K562 (cell line): ENCODE measurements at regions not wholly inside any gene's neighbourhood (a gene's known extent, or its start where the extent isn't known, plus 50 kb on each side); places are given as distances from the start of the nearest gene placed in this dataset.

Source experiments
- ATAC-seq: fragments of 200-7000 bp; cut with Tn5 transposase; 3 replicates; pipeline ENCODE4 v1.9.1; 2020; ENCODE audit warnings: moderate library complexity
- BruUV-seq: library from RNA; stranded (reverse); fragments of 400-500 nt; replicated peaks from 2 replicates; lab custom pipeline; 2021; lab: Mats Ljungman, UMichigan
- CTCF ChIA-PET: fragments of 300-600 bp; formaldehyde crosslinking; extraction: SDS; loops from one replicate; lab custom pipeline; 2021; ENCODE audit warnings: low intra/inter-chr PET ratio; lab: Yijun Ruan, JAX
- POLR2A ChIA-PET: fragments of 300-600, 350-650 bp; sonication (Branson Sonifier 250); formaldehyde crosslinking; extraction: SDS; loops from one replicate; lab custom pipeline; 2021; ENCODE audit warnings: antibody characterized with exemption, inconsistent platforms; lab: Yijun Ruan, JAX
- DNase-seq, 4 experiments: peaks; one replicate each; pipeline versions ENCODE4 v3.0.0 to v3.0.0-alpha.2; 2011 to 2018; ENCODE audit warnings: low spot score in 3 of 4, mixed read lengths in 3 of 4; ENCODE audit errors: extremely low read depth in 1 of 4
- FAIRE-seq: peaks from 2 replicates; lab custom pipeline; 2011; peaks lifted over from hg19 to GRCh38; lab: Jason Lieb, UNC
- H2AFZ ChIP-seq: 2 replicates; pipeline ENCODE4 v1.6.0; 2011; ENCODE audit warnings: low read depth, low read length, control low read depth, inconsistent platforms
- H3K27ac ChIP-seq: fragments of 200-600 bp; 3 replicates; pipeline ENCODE4 v1.8.0; 2011; ENCODE audit warnings: low read depth, mild to moderate bottlenecking, control low read depth, inconsistent platforms, low read length, moderate library complexity, mixed read lengths; ENCODE audit errors: extremely low read depth
- H3K27me3 ChIP-seq, 2 experiments: fragments of 300-600 bp in 1 of 2; 2 replicates in 1 of 2; 3 replicates in 1 of 2; pipeline versions ENCODE4 v1.6.0 to v1.8.0; 2011; ENCODE audit warnings: inconsistent platforms in 2 of 2, low read length in 2 of 2, mild to moderate bottlenecking in 1 of 2, mixed read lengths in 1 of 2, moderate library complexity in 1 of 2; ENCODE audit not compliant: control insufficient read depth in 2 of 2, insufficient read depth in 2 of 2
- H3K36me3 ChIP-seq: fragments of 300-600 bp; 3 replicates; pipeline ENCODE4 v1.8.0; 2011; ENCODE audit warnings: mild to moderate bottlenecking, low read length, inconsistent platforms; ENCODE audit not compliant: control insufficient read depth, insufficient read depth
- H3K4me1 ChIP-seq, 2 experiments: fragments of 200-600 bp in 1 of 2; replicated peaks in 1 of 2; 2 replicates in 1 of 2; 3 replicates in 1 of 2; pipeline versions ENCODE4 v1.5.1 to v1.8.0; 2011; ENCODE audit warnings: inconsistent platforms in 2 of 2, low read length in 2 of 2, mild to moderate bottlenecking in 1 of 2, mixed read lengths in 1 of 2, moderate library complexity in 1 of 2; ENCODE audit not compliant: control insufficient read depth in 2 of 2, insufficient read depth in 2 of 2
- H3K4me2 ChIP-seq: 2 replicates; pipeline ENCODE4 v1.6.1; 2011; ENCODE audit warnings: low read length, control low read depth, inconsistent platforms, mixed read lengths; ENCODE audit not compliant: insufficient read depth
- H3K4me3 ChIP-seq: fragments of 200-600 bp; sonication (generic), shearing (Covaris generic); 2 replicates; pipeline ENCODE4 v1.5.1; 2016; ENCODE audit warnings: control low read depth, inconsistent platforms
- H3K79me2 ChIP-seq: fragments of 200-600 bp; 3 replicates; pipeline ENCODE4 v1.8.0; 2011; ENCODE audit warnings: low read length, inconsistent platforms; ENCODE audit not compliant: control insufficient read depth, insufficient read depth
- H3K9ac ChIP-seq, 2 experiments: 2 replicates each; pipeline versions ENCODE4 v1.6.0 to v1.6.1; 2011; ENCODE audit warnings: low read depth in 2 of 2, low read length in 2 of 2, control low read depth in 1 of 2, inconsistent platforms in 1 of 2, mild to moderate bottlenecking in 1 of 2, mixed read lengths in 1 of 2; ENCODE audit not compliant: insufficient read depth in 1 of 2
- H3K9me1 ChIP-seq: one replicate; pipeline ENCODE4 v1.6.0; 2011; ENCODE audit warnings: inconsistent platforms, mild to moderate bottlenecking, low read length, moderate library complexity; ENCODE audit not compliant: control insufficient read depth, insufficient read depth
- H3K9me3 ChIP-seq: replicated peaks from 2 replicates; pipeline ENCODE4 v1.5.1; 2011; ENCODE audit warnings: low read depth, low read length, inconsistent platforms; ENCODE audit not compliant: control insufficient read depth, insufficient read depth
- H4K20me1 ChIP-seq: replicated peaks from 2 replicates; pipeline ENCODE4 v1.6.1; 2011; ENCODE audit warnings: low read length, inconsistent platforms, mixed read lengths; ENCODE audit not compliant: control insufficient read depth, insufficient read depth
- ATF6 ChIP-seq: sonication (generic); formaldehyde crosslinking; IDR thresholded peaks from 2 replicates; pipeline ENCODE4 v1.4.0; 2020; ENCODE audit warnings: mild to moderate bottlenecking, missing genetic modification reagents
- CTCFL ChIP-seq: IDR thresholded peaks from 2 replicates; pipeline ENCODE4 v1.6.1; 2011; ENCODE audit warnings: borderline replicate concordance, low read depth, mild to moderate bottlenecking, moderate library complexity, low read length; ENCODE audit not compliant: insufficient read depth, poor library complexity, severe bottlenecking
- DDX20 ChIP-seq: fragments of 450-650 bp; IDR thresholded peaks from 2 replicates; pipeline ENCODE4 v1.6.1; 2016; ENCODE audit warnings: missing genetic modification characterization, low read depth, mild to moderate bottlenecking, missing compliant biosample characterization, moderate library complexity
- L3MBTL2 ChIP-seq: fragments of 450-650 bp; IDR thresholded peaks from 2 replicates; pipeline ENCODE4 v1.6.1; 2016; ENCODE audit warnings: mild to moderate bottlenecking, moderate library complexity
- MCM3 ChIP-seq: fragments of 450-650 bp; IDR thresholded peaks from 2 replicates; pipeline ENCODE4 v1.6.1; 2016
- RERE ChIP-seq: sonication (generic); formaldehyde crosslinking; IDR thresholded peaks from 2 replicates; pipeline ENCODE4 v1.8.0; 2023; ENCODE audit warnings: missing genetic modification reagents, mild to moderate bottlenecking, borderline replicate concordance
- VEZF1 ChIP-seq: fragments of 200-800 bp; sonication (Bioruptor generic); IDR thresholded peaks from 2 replicates; pipeline ENCODE4 v1.6.1; 2017; ENCODE audit warnings: missing genetic modification characterization, missing compliant biosample characterization
- ZNF133 ChIP-seq: fragments of 250-450 bp; sonication (Bioruptor Pico); IDR thresholded peaks from 2 replicates; pipeline ENCODE4 v1.4.0; 2020; ENCODE audit warnings: mild to moderate bottlenecking
- ZNF212 ChIP-seq: fragments of 450-650 bp; formaldehyde crosslinking; IDR thresholded peaks from 2 replicates; pipeline ENCODE4 v1.4.0; 2020; ENCODE audit warnings: mild to moderate bottlenecking
- ZNF224 ChIP-seq: sonication (generic); formaldehyde crosslinking; IDR thresholded peaks from 2 replicates; pipeline ENCODE4 v1.8.0; 2022; ENCODE audit warnings: mild to moderate bottlenecking, missing genetic modification reagents
- WGBS: fragments of 100-300 bp; shearing (Covaris generic); methylation state at CpG from one replicate; pipeline ENCODE4 v1.1.6; 2016; ENCODE audit warnings: low coverage, mixed read lengths; ENCODE audit not compliant: insufficient coverage; ENCODE audit errors: missing lambda C conversion rate; 5-methylcytosine and 5-hydroxymethylcytosine counted together
- in situ Hi-C: fragments of 300-500 bp; cut with MboI; formaldehyde crosslinking; loops from 4 replicates; pipeline ENCODE4 v1.15.0; 2018; ENCODE audit warnings: inconsistent platforms, mixed read lengths
- intact Hi-C: fragments of 100-400 bp; cut with micrococcal nuclease; formaldehyde crosslinking; loops from 2 replicates; pipeline ENCODE4 v1.14.2; 2022

- H3K27ac ChIP-seq: no peak overlapping the region
- FAIRE-seq: no peak
- intact Hi-C loops (loop anchor here (2.0 kb wide), 1 partner anchor 25 kb away; no protein-coding TSS in a partner anchor), in situ Hi-C loops (no loop called here)
- WGBS: 34% methylated on average over 3 of the region's 3 CpGs
- no peaks in the 10 kb centered on the region for H3K79me2 ChIP-seq
- no TSS peak for BruUV-seq
- H4K20me1 ChIP-seq: peaks cover 18% of the 10 kb centered on the region; the same call in 1 of the 2 replicates
- no peak for DNase-seq
- H3K4me2 ChIP-seq: no peak overlapping the region
- peaks cover 3% of the 10 kb centered on the region for H3K9me1 ChIP-seq
- H3K27me3 ChIP-seq: peaks cover 32 to 48% of the 10 kb centered on the region in 2 experiments
- no peaks in the 10 kb centered on the region for H3K36me3 ChIP-seq
- CTCF ChIA-PET: no interaction called here
- H3K4me3 ChIP-seq: no peak overlapping the region
- H3K9ac ChIP-seq: no peak overlapping the region
- H2AFZ ChIP-seq: no peak overlapping the region
- POLR2A ChIA-PET: interaction anchor here (1.0 to 15.5 kb wide), 4 partner anchors 9 to 33 kb away, joined by 4 to 234 read pairs (median 6); no protein-coding TSS in a partner anchor
- no peak for ATAC-seq
- 0 out of 2 replicates have a peak, but pooled peaks cover 4% of the 10 kb centered on the region for H3K9me3 ChIP-seq
- H3K4me1 ChIP-seq: peaks cover 0 to 7% of the 10 kb centered on the region in 2 experiments; a peak in 2 of 5 replicates
- TF ChIP-seq ZNF212 (CRISPR knock-in tag) (no peak), RERE (CRISPR knock-in tag) (no peak), L3MBTL2 (no peak), ZNF224 (CRISPR knock-in tag) (no peak), VEZF1 (CRISPR knock-in tag) (no peak), ATF6 (CRISPR knock-in tag) (no peak), MCM3 (no peak), ZNF133 (CRISPR knock-in tag) (no peak), CTCFL (no peak), DDX20 (no peak)
Measured at GRCh38 chr22:20639750-20640149, 132.3 kb downstream of the MED15 start.
